GM10266 (cell line): ENCODE measurements at regions not wholly inside any gene's neighbourhood (a gene's known extent, or its start where the extent isn't known, plus 50 kb on each side); places are given as distances from the start of the nearest gene placed in this dataset.

Source experiments
- DNase-seq: peaks from one replicate; pipeline ENCODE4 v3.0.0; 2012; ENCODE audit errors: extremely low spot score
- CTCF ChIP-seq: IDR thresholded peaks from 2 replicates; pipeline ENCODE4 v1.5.1; 2012; ENCODE audit warnings: mild to moderate bottlenecking, low read depth; ENCODE audit not compliant: control insufficient read depth, insufficient read depth; ENCODE audit errors: missing control alignments

GRCh38 chr7:112897839-112898431, 107.7 kb upstream of the TMEM168 start:
- no peak for DNase-seq
- no peak for TF ChIP-seq CTCF

- no peak for DNase-seq
- no peak for TF ChIP-seq CTCF
Observed at GRCh38 chr7:112896026-112896601, 105.9 kb upstream of the TMEM168 start.

GRCh38 chr7:112892263-112892662, 102.1 kb upstream of the TMEM168 start:
- TF ChIP-seq CTCF: no peak
- no peak for DNase-seq

- TF ChIP-seq CTCF: no peak
Observed at GRCh38 chr7:112891698-112892097, 101.5 kb upstream of the TMEM168 start.

GRCh38 chr7:112889834-112890438, 99.7 kb upstream of the TMEM168 start:
- TF ChIP-seq CTCF: no peak

More at GRCh38 chr7:112891698-112892097, 101.5 kb upstream of the TMEM168 start:
- no peak for DNase-seq

GRCh38 chr7:112889268-112889667, 99.1 kb upstream of the TMEM168 start:
- DNase-seq: no peak
- TF ChIP-seq CTCF: no peak

More at GRCh38 chr7:112889834-112890438, 99.7 kb upstream of the TMEM168 start:
- no peak for DNase-seq

- no peak for TF ChIP-seq CTCF
- no peak for DNase-seq
Observed at GRCh38 chr7:112888781-112889180, 98.6 kb upstream of the TMEM168 start.
